ENCODE measurements at regions not wholly inside any gene's neighbourhood (a gene's known extent, or its start where the extent isn't known, plus 50 kb on each side); places are given as distances from the start of the nearest gene placed in this dataset.

DNA sequence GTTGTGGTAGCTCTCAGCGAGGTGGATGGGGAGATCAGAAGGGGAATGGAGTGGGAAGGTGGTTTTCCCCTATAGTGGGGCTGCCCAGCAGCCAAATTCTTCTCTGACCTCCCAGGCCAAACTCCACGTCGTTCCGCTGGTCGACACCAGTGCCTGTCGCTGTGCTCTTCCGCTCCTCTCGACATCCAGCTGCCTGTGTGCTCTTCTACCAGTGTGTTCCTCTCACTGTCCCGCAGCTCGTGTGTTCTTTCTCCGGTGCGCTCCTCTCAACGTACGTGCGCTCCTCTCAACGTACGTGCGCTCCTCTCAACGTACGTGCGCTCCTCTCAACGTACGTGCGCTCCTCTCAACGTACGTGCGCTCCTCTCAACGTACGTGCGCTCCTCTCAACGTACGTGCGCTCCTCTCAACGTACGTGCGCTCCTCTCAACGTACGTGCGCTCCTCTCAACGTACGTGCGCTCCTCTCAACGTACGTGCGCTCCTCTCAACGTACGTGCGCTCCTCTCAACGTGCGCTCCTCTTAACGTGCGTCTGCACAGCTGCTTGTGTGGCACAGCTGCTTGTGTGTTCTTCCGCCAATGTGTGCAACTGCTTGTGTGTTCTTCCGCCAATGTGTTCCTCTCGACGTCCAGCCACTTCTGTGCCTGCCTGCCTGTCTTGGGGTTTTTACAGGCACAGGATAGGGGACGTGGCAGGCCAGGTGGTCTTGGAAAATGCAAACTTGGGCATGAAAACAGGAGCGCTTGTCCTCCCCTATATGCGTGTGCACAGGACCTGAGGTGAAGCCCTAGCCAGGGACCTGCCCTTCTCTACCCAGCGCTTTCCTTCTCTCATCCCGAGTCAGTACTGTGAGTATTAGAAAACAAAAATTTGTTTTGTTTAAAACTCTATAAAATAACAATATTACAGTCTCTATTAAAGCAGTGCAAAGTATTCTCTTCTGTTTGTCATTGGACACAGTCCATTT, 991.1 kb downstream of the GBE1 start:
- Histone ChIP-seq H3K9me3 (no peaks in the 10 kb centered on the region), H3K27ac (no peak overlapping the region), H3K27me3 (no peaks in the 10 kb centered on the region), H3K4me1 (no peaks in the 10 kb centered on the region), H3K4me3 (no peak overlapping the region), H3K36me3 (no peaks in the 10 kb centered on the region)
- 91 to 96% methylated on average over 18 to 53 of the region's 61 CpGs for WGBS, 2 donors (ENCODE audit: low coverage in 1 of 2)
- no peak for DNase-seq
- in situ Hi-C loops (cut with MboI; ENCODE audit: low pct_ligation_motif_present in 1 of 4, low pct_unique_long_range_greater_than_20kb in 1 of 4, low sequenced_read_pairs in 3 of 4) (no loop called here), intact Hi-C loops (cut with DNase I; ENCODE audit: low total_unique reads) (no loop called here)
- TF ChIP-seq EP300 (IDR thresholded peaks at IDR 0.05; ENCODE audit: low read depth) (no peak), POLR2A (IDR thresholded peaks at IDR 0.05) (no peak), POLR2AphosphoS5 (IDR thresholded peaks at IDR 0.05) (no peak)
- TF ChIP-seq, protein P1, sequence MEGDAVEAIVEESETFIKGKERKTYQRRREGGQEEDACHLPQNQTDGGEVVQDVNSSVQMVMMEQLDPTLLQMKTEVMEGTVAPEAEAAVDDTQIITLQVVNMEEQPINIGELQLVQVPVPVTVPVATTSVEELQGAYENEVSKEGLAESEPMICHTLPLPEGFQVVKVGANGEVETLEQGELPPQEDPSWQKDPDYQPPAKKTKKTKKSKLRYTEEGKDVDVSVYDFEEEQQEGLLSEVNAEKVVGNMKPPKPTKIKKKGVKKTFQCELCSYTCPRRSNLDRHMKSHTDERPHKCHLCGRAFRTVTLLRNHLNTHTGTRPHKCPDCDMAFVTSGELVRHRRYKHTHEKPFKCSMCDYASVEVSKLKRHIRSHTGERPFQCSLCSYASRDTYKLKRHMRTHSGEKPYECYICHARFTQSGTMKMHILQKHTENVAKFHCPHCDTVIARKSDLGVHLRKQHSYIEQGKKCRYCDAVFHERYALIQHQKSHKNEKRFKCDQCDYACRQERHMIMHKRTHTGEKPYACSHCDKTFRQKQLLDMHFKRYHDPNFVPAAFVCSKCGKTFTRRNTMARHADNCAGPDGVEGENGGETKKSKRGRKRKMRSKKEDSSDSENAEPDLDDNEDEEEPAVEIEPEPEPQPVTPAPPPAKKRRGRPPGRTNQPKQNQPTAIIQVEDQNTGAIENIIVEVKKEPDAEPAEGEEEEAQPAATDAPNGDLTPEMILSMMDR (IDR thresholded peaks at IDR 0.05), result no peak

GRCh38 chr3:80769683-80770082, 991.8 kb downstream of the GBE1 start:
- intact Hi-C loops (cut with DNase I; ENCODE audit: low total_unique reads), result no loop called here
- in situ Hi-C loops (cut with MboI; ENCODE audit: low pct_ligation_motif_present in 1 of 4, low pct_unique_long_range_greater_than_20kb in 1 of 4, low sequenced_read_pairs in 3 of 4), result no loop called here

DNA sequence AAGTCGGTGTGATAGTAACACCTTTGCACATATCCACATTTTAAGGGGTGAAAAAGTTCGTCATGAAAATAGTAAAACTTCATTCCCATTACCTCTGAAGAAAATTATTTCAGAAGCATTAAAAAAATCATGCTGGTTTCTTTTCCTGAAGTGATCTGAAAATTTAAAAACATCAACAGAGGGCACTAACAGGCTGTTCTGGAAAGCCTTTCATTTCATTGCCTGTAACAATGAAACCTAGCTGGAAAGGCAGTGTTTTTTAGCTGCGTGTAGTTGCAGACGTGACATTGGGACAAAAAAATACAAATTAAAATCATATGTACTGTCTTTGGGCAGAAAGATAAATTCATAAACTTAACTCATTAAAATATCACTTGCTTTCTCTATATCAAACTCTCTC, 993.8 kb downstream of the GBE1 start:
- WGBS, 2 donors (ENCODE audit: low coverage in 1 of 2), result 45 to 47% methylated on average over 4 of the region's 4 CpGs
- intact Hi-C loops (cut with DNase I; ENCODE audit: low total_unique reads), result no loop called here
- Histone ChIP-seq H3K4me3 (no peak overlapping the region), H3K27me3 (no peaks in the 10 kb centered on the region), H3K36me3 (no peaks in the 10 kb centered on the region), H3K27ac (no peak overlapping the region), H3K4me1 (no peaks in the 10 kb centered on the region), H3K9me3 (no peaks in the 10 kb centered on the region)
- DNase-seq, result no peak
- TF ChIP-seq EP300 (IDR thresholded peaks at IDR 0.05; ENCODE audit: low read depth) (no peak), POLR2AphosphoS5 (IDR thresholded peaks at IDR 0.05) (no peak), POLR2A (IDR thresholded peaks at IDR 0.05) (no peak)
- TF ChIP-seq, protein P1 (IDR thresholded peaks at IDR 0.05), result no peak
- in situ Hi-C loops (cut with MboI; ENCODE audit: low pct_ligation_motif_present in 1 of 4, low pct_unique_long_range_greater_than_20kb in 1 of 4, low sequenced_read_pairs in 3 of 4), result no loop called here

More at GRCh38 chr3:80769683-80770082, 991.8 kb downstream of the GBE1 start:
- Histone ChIP-seq H3K9me3 (no peaks in the 10 kb centered on the region), H3K4me3 (no peak overlapping the region), H3K27me3 (no peaks in the 10 kb centered on the region), H3K4me1 (no peaks in the 10 kb centered on the region), H3K36me3 (no peaks in the 10 kb centered on the region), H3K27ac (no peak overlapping the region)
- 82 to 93% methylated on average over 4 to 12 of the region's 12 CpGs for WGBS, 2 donors (ENCODE audit: low coverage in 1 of 2)
- no peak for DNase-seq
- TF ChIP-seq EP300 (IDR thresholded peaks at IDR 0.05; ENCODE audit: low read depth), result no peak

DNA sequence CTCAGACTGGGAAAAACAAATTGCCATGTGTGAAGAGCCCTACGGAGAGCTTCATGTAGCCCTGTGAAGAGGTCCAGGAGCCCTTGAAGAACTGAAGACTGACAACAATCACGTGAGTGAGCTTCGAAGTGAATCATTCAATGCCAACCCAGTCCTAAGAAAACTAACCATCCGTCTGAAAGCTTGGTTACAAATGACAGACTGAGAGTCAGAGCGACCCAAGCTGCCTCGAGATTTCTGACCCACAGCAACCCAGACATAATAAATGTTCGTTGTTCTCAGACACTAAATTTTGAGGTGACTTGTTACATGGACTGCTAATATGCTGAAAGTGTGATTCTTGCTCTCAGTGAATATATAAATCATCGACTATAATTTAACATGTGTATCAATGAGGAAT, 987.2 kb upstream of the ROBO1 start:
- H3K27me3 ChIP-seq, result no peaks in the 10 kb centered on the region
- intact Hi-C loops (cut with DNase I; ENCODE audit: low total_unique reads), result no loop called here

More for the DNA sequence above, 987.2 kb upstream of the ROBO1 start:
- DNase-seq, result no peak
- Histone ChIP-seq H3K27ac (no peak overlapping the region), H3K9me3 (no peaks in the 10 kb centered on the region), H3K4me3 (no peak overlapping the region), H3K36me3 (no peaks in the 10 kb centered on the region), H3K4me1 (no peaks in the 10 kb centered on the region)
- 78 to 79% methylated on average over 6 to 8 of the region's 8 CpGs for WGBS, 2 donors (ENCODE audit: low coverage in 1 of 2)
- no peak for TF ChIP-seq POLR2AphosphoS5 (IDR thresholded peaks at IDR 0.05)
- TF ChIP-seq, protein P1 (IDR thresholded peaks at IDR 0.05), result no peak
- TF ChIP-seq EP300 (IDR thresholded peaks at IDR 0.05; ENCODE audit: low read depth), result no peak
- TF ChIP-seq POLR2A (IDR thresholded peaks at IDR 0.05), result no peak
- in situ Hi-C loops (cut with MboI; ENCODE audit: low pct_ligation_motif_present in 1 of 4, low pct_unique_long_range_greater_than_20kb in 1 of 4, low sequenced_read_pairs in 3 of 4), result no loop called here
